ENCODE measurements at regions not wholly inside any gene's neighbourhood (a gene's known extent, or its start where the extent isn't known, plus 50 kb on each side); places are given as distances from the start of the nearest gene placed in this dataset.

DNA sequence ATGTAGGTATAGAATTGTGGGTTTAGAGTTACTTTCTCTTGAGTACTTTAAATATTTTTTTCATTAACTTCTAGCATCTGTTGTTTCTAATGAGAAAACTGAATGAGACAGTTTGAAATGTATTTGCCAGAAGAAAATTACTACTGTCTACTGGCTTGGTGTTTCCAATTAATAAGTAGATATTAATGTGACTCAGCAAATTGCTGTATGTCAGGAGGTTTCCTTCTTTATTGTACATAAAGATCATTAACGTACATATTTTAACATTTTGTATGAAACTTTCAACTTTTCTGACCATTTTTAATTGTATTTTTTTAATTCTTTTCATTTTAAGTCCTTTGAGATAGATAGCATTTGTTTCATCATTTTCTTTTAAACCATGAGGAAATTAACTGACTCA is 135.1 kb upstream of the SLC22A23 start:
- no peak overlapping the region for H3K27ac ChIP-seq
- WGBS: 96% methylated on average over 1 of the region's 1 CpG
- H3K27me3 ChIP-seq (replicated peaks; ENCODE audit: insufficient read depth): no peaks in the 10 kb centered on the region
- TF ChIP-seq POLR2AphosphoS5 (IDR thresholded peaks at IDR 0.05) (no peak), CTCF (IDR thresholded peaks at IDR 0.05) (no peak), POLR2A (IDR thresholded peaks at IDR 0.05) (no peak)
- DNase-seq (ENCODE audit: low spot score): no peak
- no peaks in the 10 kb centered on the region for H3K4me1 ChIP-seq (replicated peaks)
- H3K36me3 ChIP-seq: no peaks in the 10 kb centered on the region
- intact Hi-C loops (cut with DNase I): no loop called here
- H3K9me3 ChIP-seq: no peaks in the 10 kb centered on the region
- H3K4me3 ChIP-seq: no peak overlapping the region

GRCh38 chr6:3587660-3588059 is 130.8 kb upstream of the SLC22A23 start:
- TF ChIP-seq CTCF (IDR thresholded peaks at IDR 0.05) (no peak), POLR2AphosphoS5 (IDR thresholded peaks at IDR 0.05) (no peak)

DNA sequence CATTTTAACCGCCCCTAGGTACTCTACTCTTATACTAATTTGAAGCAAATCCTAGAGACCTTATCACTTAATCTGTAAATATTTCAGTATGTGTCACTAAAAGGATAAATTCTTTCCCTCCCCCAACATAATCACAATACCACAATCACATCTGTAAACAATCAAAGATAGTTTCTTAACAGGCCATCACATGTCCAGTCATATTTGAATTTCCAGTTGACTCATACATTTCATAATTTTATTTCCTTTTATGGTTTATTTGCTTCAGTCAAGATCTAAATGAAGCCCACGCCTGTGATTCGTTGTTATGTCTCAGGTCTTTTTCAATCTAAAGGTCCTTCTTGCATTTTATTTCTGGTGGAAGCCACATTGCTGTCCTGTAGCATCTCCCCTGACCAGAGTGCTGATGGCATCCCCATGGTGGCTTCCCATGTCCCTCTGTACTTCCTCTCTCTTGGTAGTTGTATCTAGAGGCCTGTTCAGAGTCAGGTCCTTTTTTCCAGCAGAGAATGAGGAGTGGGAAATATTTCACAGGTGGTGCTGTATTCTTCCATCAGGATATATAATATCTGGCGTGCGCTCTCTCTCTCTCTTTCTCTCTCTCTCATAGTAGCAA is 128.6 kb upstream of the SLC22A23 start:
- Histone ChIP-seq H3K27ac (no peak overlapping the region), H3K4me1 (replicated peaks) (no peaks in the 10 kb centered on the region), H3K4me3 (no peak overlapping the region), H3K27me3 (replicated peaks; ENCODE audit: insufficient read depth) (no peaks in the 10 kb centered on the region), H3K36me3 (no peaks in the 10 kb centered on the region), H3K9me3 (no peaks in the 10 kb centered on the region)
- 64% methylated on average over 5 of the region's 5 CpGs for WGBS
- DNase-seq (ENCODE audit: low spot score): no peak
- TF ChIP-seq POLR2AphosphoS5 (IDR thresholded peaks at IDR 0.05): peak; percentile 18
- TF ChIP-seq POLR2A (IDR thresholded peaks at IDR 0.05): no peak
- intact Hi-C loops (cut with DNase I): no loop called here

More at GRCh38 chr6:3587660-3588059, 130.8 kb upstream of the SLC22A23 start:
- DNase-seq (ENCODE audit: low spot score): no peak
- H3K9me3 ChIP-seq: no peaks in the 10 kb centered on the region
- intact Hi-C loops (cut with DNase I): no loop called here
- no peaks in the 10 kb centered on the region for H3K27me3 ChIP-seq (replicated peaks; ENCODE audit: insufficient read depth)
- no peak overlapping the region for H3K27ac ChIP-seq
- H3K36me3 ChIP-seq: no peaks in the 10 kb centered on the region
- H3K4me3 ChIP-seq: no peak overlapping the region
- H3K4me1 ChIP-seq (replicated peaks): no peaks in the 10 kb centered on the region

- no peak for TF ChIP-seq CTCF (IDR thresholded peaks at IDR 0.05)
- TF ChIP-seq POLR2A (IDR thresholded peaks at IDR 0.05): no peak
- no peak for TF ChIP-seq POLR2AphosphoS5 (IDR thresholded peaks at IDR 0.05)
- WGBS: 30% methylated on average over 4 of the region's 4 CpGs
- Histone ChIP-seq H3K27ac (no peak overlapping the region), H3K27me3 (replicated peaks; ENCODE audit: insufficient read depth) (no peaks in the 10 kb centered on the region), H3K4me3 (no peak overlapping the region), H3K4me1 (replicated peaks) (no peaks in the 10 kb centered on the region), H3K36me3 (no peaks in the 10 kb centered on the region), H3K9me3 (no peaks in the 10 kb centered on the region)
- no peak for DNase-seq (ENCODE audit: low spot score)
- intact Hi-C loops (cut with DNase I): no loop called here
These were observed 127.8 kb upstream of the SLC22A23 start for GRCh38 chr6:3584606-3585005.

- H3K4me3 ChIP-seq: no peak overlapping the region
- no peak for TF ChIP-seq POLR2A (IDR thresholded peaks at IDR 0.05)
- TF ChIP-seq POLR2AphosphoS5 (IDR thresholded peaks at IDR 0.05): no peak
- TF ChIP-seq CTCF (IDR thresholded peaks at IDR 0.05): no peak
- no peaks in the 10 kb centered on the region for H3K4me1 ChIP-seq (replicated peaks)
- no peaks in the 10 kb centered on the region for H3K27me3 ChIP-seq (replicated peaks; ENCODE audit: insufficient read depth)
- WGBS: 93% methylated on average over 3 of the region's 3 CpGs
- H3K36me3 ChIP-seq: no peaks in the 10 kb centered on the region
- DNase-seq (ENCODE audit: low spot score): no peak
- H3K9me3 ChIP-seq: no peaks in the 10 kb centered on the region
- H3K27ac ChIP-seq: no peak overlapping the region
- intact Hi-C loops (cut with DNase I): no loop called here
These were observed 124.6 kb upstream of the SLC22A23 start for GRCh38 chr6:3581469-3581868.

All from prostate gland (tissue), 2 donors.